ENCODE measurements at regions not wholly inside any gene's neighbourhood (a gene's known extent, or its start where the extent isn't known, plus 50 kb on each side); places are given as distances from the start of the nearest gene placed in this dataset.

GRCh38 chr7:91323626-91324158 is 59.5 kb downstream of the FZD1 start:
- DNase-seq = no peak
- no peak for TF ChIP-seq EZH2 (IDR thresholded peaks at IDR 0.05; ENCODE audit: insufficient read depth, poor library complexity, severe bottlenecking)
- no peak for TF ChIP-seq EZH2phosphoT487 (IDR thresholded peaks at IDR 0.05; ENCODE audit: insufficient read depth, low read depth)
- 22 to 25% methylated on average over 2 of the region's 2 CpGs for WGBS, 2 experiments (ENCODE audit: low coverage in 1 of 2, low lambda C conversion rate in 2 of 2, missing lambda C conversion rate in 2 of 2)

GRCh38 chr7:91324663-91325062 is 60.4 kb downstream of the FZD1 start:
- no peaks in the 10 kb centered on the region for H3K9me3 ChIP-seq (ENCODE audit: low read depth)
- no peaks in the 10 kb centered on the region for H3K36me3 ChIP-seq (ENCODE audit: low read depth)
- H4K20me1 ChIP-seq (ENCODE audit: insufficient read depth) = no peaks in the 10 kb centered on the region
- no peak overlapping the region for H3K9ac ChIP-seq
- H3K27me3 ChIP-seq (replicated peaks; ENCODE audit: insufficient read depth) = peaks cover 5% of the 10 kb centered on the region; the same call in 1 of the 2 replicates
- TF ChIP-seq EZH2 (IDR thresholded peaks at IDR 0.05; ENCODE audit: insufficient read depth, poor library complexity, severe bottlenecking) = no peak
- TF ChIP-seq EZH2phosphoT487 (IDR thresholded peaks at IDR 0.05; ENCODE audit: insufficient read depth, low read depth) = no peak
- no peaks in the 10 kb centered on the region for H3K9me2 ChIP-seq (ENCODE audit: insufficient read depth)
- H3K4me3 ChIP-seq = no peak overlapping the region
- 73 to 76% methylated on average over 4 of the region's 4 CpGs for WGBS, 2 experiments (ENCODE audit: low coverage in 1 of 2, low lambda C conversion rate in 2 of 2, missing lambda C conversion rate in 2 of 2)
- DNase-seq = no peak
- in situ Hi-C loops (cut with MboI) = no loop called here
- no peak overlapping the region for H3K27ac ChIP-seq
- no peaks in the 10 kb centered on the region for H3K79me2 ChIP-seq (ENCODE audit: insufficient read depth)
- no peak overlapping the region for H3K4me2 ChIP-seq (ENCODE audit: unreplicated experiment)
- H3F3A ChIP-seq (ENCODE audit: insufficient read depth) = no peaks in the 10 kb centered on the region
- no peak overlapping the region for H2AFZ ChIP-seq
- H3K4me1 ChIP-seq (ENCODE audit: insufficient read depth) = no peaks in the 10 kb centered on the region

More at GRCh38 chr7:91323626-91324158, 59.5 kb downstream of the FZD1 start:
- Histone ChIP-seq H3K4me1 (ENCODE audit: insufficient read depth) (no peaks in the 10 kb centered on the region), H3F3A (ENCODE audit: insufficient read depth) (no peaks in the 10 kb centered on the region), H3K4me3 (no peak overlapping the region), H3K79me2 (ENCODE audit: insufficient read depth) (no peaks in the 10 kb centered on the region), H2AFZ (no peak overlapping the region), H3K9me2 (ENCODE audit: insufficient read depth) (no peaks in the 10 kb centered on the region), H3K9ac (no peak overlapping the region), H3K36me3 (ENCODE audit: low read depth) (no peaks in the 10 kb centered on the region), H3K27ac (no peak overlapping the region), H3K4me2 (ENCODE audit: unreplicated experiment) (no peak overlapping the region), H3K27me3 (replicated peaks; ENCODE audit: insufficient read depth) (peaks cover 5% of the 10 kb centered on the region; the same call in 1 of the 2 replicates), H4K20me1 (ENCODE audit: insufficient read depth) (no peaks in the 10 kb centered on the region), H3K9me3 (ENCODE audit: low read depth) (no peaks in the 10 kb centered on the region)
- in situ Hi-C loops (cut with MboI) = no loop called here

- no peaks in the 10 kb centered on the region for H3K36me3 ChIP-seq (ENCODE audit: low read depth)
- H3K4me1 ChIP-seq (ENCODE audit: insufficient read depth) = no peaks in the 10 kb centered on the region
- TF ChIP-seq EZH2phosphoT487 (IDR thresholded peaks at IDR 0.05; ENCODE audit: insufficient read depth, low read depth) = no peak
- no peak overlapping the region for H3K9ac ChIP-seq
- in situ Hi-C loops (cut with MboI) = no loop called here
- no peaks in the 10 kb centered on the region for H4K20me1 ChIP-seq (ENCODE audit: insufficient read depth)
- no peak overlapping the region for H3K27ac ChIP-seq
- H2AFZ ChIP-seq = no peak overlapping the region
- H3K4me2 ChIP-seq (ENCODE audit: unreplicated experiment) = no peak overlapping the region
- no peaks in the 10 kb centered on the region; the same call in 1 of the 2 replicates for H3K27me3 ChIP-seq (replicated peaks; ENCODE audit: insufficient read depth)
- 48 to 49% methylated on average over 3 of the region's 3 CpGs for WGBS, 2 experiments (ENCODE audit: low coverage in 1 of 2, low lambda C conversion rate in 2 of 2, missing lambda C conversion rate in 2 of 2)
- H3K79me2 ChIP-seq (ENCODE audit: insufficient read depth) = no peaks in the 10 kb centered on the region
- DNase-seq = no peak
- no peak overlapping the region for H3K4me3 ChIP-seq
- no peaks in the 10 kb centered on the region for H3K9me2 ChIP-seq (ENCODE audit: insufficient read depth)
- H3K9me3 ChIP-seq (ENCODE audit: low read depth) = no peaks in the 10 kb centered on the region
- H3F3A ChIP-seq (ENCODE audit: insufficient read depth) = no peaks in the 10 kb centered on the region
These were observed 61.5 kb downstream of the FZD1 start for GRCh38 chr7:91325726-91326125.

- Histone ChIP-seq H3K9me3 (ENCODE audit: low read depth) (no peaks in the 10 kb centered on the region), H3K27ac (no peak overlapping the region), H3K9ac (no peak overlapping the region), H3K27me3 (replicated peaks; ENCODE audit: insufficient read depth) (no peaks in the 10 kb centered on the region; the same call in 1 of the 2 replicates), H3K36me3 (ENCODE audit: low read depth) (no peaks in the 10 kb centered on the region), H3K9me2 (ENCODE audit: insufficient read depth) (no peaks in the 10 kb centered on the region), H3K4me1 (ENCODE audit: insufficient read depth) (no peaks in the 10 kb centered on the region), H3K4me3 (no peak overlapping the region), H3K4me2 (ENCODE audit: unreplicated experiment) (no peak overlapping the region), H3F3A (ENCODE audit: insufficient read depth) (no peaks in the 10 kb centered on the region), H2AFZ (no peak overlapping the region), H4K20me1 (ENCODE audit: insufficient read depth) (no peaks in the 10 kb centered on the region), H3K79me2 (ENCODE audit: insufficient read depth) (no peaks in the 10 kb centered on the region)
- TF ChIP-seq EZH2 (IDR thresholded peaks at IDR 0.05; ENCODE audit: insufficient read depth, poor library complexity, severe bottlenecking) (no peak), EZH2phosphoT487 (IDR thresholded peaks at IDR 0.05; ENCODE audit: insufficient read depth, low read depth) (no peak)
- no peak for DNase-seq
- WGBS, 2 experiments (ENCODE audit: low coverage in 1 of 2, low lambda C conversion rate in 2 of 2, missing lambda C conversion rate in 2 of 2) = 82 to 83% methylated on average over 8 of the region's 8 CpGs
- in situ Hi-C loops (cut with MboI) = no loop called here
These were observed 62.4 kb downstream of the FZD1 start for GRCh38 chr7:91326516-91327199.

All from GM23248 (cell line).